Breast epithelium (tissue), 3 donors: ENCODE measurements at regions not wholly inside any gene's neighbourhood (a gene's known extent, or its start where the extent isn't known, plus 50 kb on each side); places are given as distances from the start of the nearest gene placed in this dataset.

Source experiments
- POLR2A ChIP-seq: fragments of 450-650 bp; IDR thresholded peaks from one replicate; pipeline ENCODE4 v1.6.1; 2016; ENCODE audit warnings: antibody characterized with exemption, mild to moderate bottlenecking, moderate library complexity
- POLR2AphosphoS5 ChIP-seq, 3 donors: sonication (generic); formaldehyde crosslinking; IDR thresholded peaks; one replicate each; pipeline ENCODE4 v1.6.1; 2017; ENCODE audit warnings: antibody characterized with exemption in 3 of 3
- TF ChIP-seq, protein P1 (sequence below), 3 donors: fragments of 450-650 bp; IDR thresholded peaks; one replicate each; pipeline ENCODE4 v1.5.1; 2016 to 2017; ENCODE audit warnings: antibody characterized with exemption in 3 of 3, mild to moderate bottlenecking in 3 of 3, moderate library complexity in 3 of 3

DNA sequence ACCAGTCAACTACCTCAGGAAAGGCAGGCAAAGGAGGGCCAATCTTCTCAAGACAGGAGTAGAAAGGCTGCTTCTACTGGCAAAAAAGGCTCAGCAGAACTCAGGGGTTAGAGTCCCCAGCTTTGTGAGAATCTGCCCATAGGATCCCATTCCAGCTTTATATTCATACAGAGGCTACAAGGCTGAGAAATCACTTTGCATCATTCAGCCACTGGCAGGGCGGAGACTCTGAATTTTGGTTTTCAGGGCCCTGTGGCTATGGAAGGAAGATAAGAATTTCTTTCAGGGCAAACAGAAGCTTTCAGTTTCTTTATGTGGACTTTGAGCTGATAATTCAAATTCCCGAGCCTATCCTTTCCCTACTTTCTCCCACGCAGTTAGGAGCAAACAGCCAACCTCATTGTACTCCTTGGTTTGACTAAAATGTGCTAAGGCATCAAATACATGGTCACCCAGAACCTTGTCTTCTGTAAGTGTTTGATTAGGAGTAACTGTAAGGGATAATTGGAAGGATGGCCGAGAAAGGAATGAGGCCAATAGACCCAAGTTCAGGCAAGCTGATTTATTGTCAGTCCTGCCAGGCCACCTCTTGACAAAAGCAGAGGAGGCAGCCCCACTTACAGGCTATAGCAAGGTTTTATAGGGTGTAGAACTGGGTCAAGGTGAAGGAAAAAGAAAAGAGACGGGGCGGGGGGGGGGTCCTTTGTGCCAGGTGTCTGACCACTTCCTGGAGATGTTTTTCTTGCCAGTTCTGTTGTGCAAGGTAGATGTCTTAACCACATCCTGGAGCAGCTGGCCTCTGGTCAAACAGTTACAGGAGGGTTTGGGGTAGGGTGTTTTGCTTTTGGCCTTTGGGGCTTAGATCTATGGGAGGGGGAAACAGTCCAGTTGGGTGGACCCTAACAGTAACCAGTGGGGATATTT, 165.3 kb upstream of the PPP1R2C start:
- TF ChIP-seq, protein P1, sequence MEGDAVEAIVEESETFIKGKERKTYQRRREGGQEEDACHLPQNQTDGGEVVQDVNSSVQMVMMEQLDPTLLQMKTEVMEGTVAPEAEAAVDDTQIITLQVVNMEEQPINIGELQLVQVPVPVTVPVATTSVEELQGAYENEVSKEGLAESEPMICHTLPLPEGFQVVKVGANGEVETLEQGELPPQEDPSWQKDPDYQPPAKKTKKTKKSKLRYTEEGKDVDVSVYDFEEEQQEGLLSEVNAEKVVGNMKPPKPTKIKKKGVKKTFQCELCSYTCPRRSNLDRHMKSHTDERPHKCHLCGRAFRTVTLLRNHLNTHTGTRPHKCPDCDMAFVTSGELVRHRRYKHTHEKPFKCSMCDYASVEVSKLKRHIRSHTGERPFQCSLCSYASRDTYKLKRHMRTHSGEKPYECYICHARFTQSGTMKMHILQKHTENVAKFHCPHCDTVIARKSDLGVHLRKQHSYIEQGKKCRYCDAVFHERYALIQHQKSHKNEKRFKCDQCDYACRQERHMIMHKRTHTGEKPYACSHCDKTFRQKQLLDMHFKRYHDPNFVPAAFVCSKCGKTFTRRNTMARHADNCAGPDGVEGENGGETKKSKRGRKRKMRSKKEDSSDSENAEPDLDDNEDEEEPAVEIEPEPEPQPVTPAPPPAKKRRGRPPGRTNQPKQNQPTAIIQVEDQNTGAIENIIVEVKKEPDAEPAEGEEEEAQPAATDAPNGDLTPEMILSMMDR (IDR thresholded peaks at IDR 0.05), result no peak
- no peak for TF ChIP-seq POLR2A
- TF ChIP-seq POLR2AphosphoS5 (IDR thresholded peaks at IDR 0.05), result no peak
